ENCODE measurements at regions not wholly inside any gene's neighbourhood (a gene's known extent, or its start where the extent isn't known, plus 50 kb on each side); places are given as distances from the start of the nearest gene placed in this dataset.

DNA sequence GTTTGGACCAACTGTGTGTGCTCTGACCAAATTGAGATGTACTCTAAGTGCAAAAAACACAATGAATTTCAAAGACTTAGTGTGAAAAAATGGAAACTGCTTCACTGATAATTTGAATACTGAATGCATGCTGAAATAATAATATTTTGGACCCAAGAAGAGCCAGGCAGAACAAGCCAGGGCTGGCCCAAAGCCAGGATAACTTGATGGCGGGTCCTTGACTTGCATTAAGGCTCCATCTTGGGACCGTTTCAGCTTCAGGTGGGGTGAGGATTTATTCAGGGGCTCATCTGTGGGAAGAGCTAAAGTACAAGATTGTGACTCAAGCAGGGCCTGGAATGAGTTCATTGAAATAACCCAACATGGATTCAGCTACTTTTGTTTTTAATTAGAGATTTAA, 921.9 kb downstream of the QKI start:
- intact Hi-C loops (cut with micrococcal nuclease; ENCODE audit: unreplicated experiment): no loop called here
- Mint-ChIP-seq H3K27ac (ENCODE audit: unreplicated experiment) (no peak overlapping the region), H3K4me3 (ENCODE audit: low read depth, unreplicated experiment) (no peak overlapping the region), H3K4me1 (ENCODE audit: low read depth, unreplicated experiment) (no peaks in the 10 kb centered on the region), H3K36me3 (ENCODE audit: insufficient read depth, unreplicated experiment) (no peaks in the 10 kb centered on the region), H3K27me3 (ENCODE audit: unreplicated experiment) (no peaks in the 10 kb centered on the region), H3K9me3 (ENCODE audit: low read depth, unreplicated experiment) (no peaks in the 10 kb centered on the region)
- DNase-seq: no peak
- TF ChIP-seq, protein P1, sequence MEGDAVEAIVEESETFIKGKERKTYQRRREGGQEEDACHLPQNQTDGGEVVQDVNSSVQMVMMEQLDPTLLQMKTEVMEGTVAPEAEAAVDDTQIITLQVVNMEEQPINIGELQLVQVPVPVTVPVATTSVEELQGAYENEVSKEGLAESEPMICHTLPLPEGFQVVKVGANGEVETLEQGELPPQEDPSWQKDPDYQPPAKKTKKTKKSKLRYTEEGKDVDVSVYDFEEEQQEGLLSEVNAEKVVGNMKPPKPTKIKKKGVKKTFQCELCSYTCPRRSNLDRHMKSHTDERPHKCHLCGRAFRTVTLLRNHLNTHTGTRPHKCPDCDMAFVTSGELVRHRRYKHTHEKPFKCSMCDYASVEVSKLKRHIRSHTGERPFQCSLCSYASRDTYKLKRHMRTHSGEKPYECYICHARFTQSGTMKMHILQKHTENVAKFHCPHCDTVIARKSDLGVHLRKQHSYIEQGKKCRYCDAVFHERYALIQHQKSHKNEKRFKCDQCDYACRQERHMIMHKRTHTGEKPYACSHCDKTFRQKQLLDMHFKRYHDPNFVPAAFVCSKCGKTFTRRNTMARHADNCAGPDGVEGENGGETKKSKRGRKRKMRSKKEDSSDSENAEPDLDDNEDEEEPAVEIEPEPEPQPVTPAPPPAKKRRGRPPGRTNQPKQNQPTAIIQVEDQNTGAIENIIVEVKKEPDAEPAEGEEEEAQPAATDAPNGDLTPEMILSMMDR (IDR thresholded peaks at IDR 0.05; ENCODE audit: unreplicated experiment): no peak
- no TSS peak for BruUV-seq (replicated peaks)
- CTCF ChIA-PET: no interaction called here

- no peak for DNase-seq
- no peaks in the 10 kb centered on the region for H3K4me1 Mint-ChIP-seq (ENCODE audit: low read depth, unreplicated experiment)
- TF ChIP-seq, protein P1 (IDR thresholded peaks at IDR 0.05; ENCODE audit: unreplicated experiment): no peak
- H3K9me3 Mint-ChIP-seq (ENCODE audit: low read depth, unreplicated experiment): no peaks in the 10 kb centered on the region
- intact Hi-C loops (cut with micrococcal nuclease; ENCODE audit: unreplicated experiment): no loop called here
- BruUV-seq (replicated peaks): no TSS peak
- H3K27me3 Mint-ChIP-seq (ENCODE audit: unreplicated experiment): no peaks in the 10 kb centered on the region
- CTCF ChIA-PET: no interaction called here
- no peak overlapping the region for H3K27ac Mint-ChIP-seq (ENCODE audit: unreplicated experiment)
- H3K36me3 Mint-ChIP-seq (ENCODE audit: insufficient read depth, unreplicated experiment): no peaks in the 10 kb centered on the region
- no peak overlapping the region for H3K4me3 Mint-ChIP-seq (ENCODE audit: low read depth, unreplicated experiment)
Observed at GRCh38 chr6:164331026-164331425, 916.5 kb downstream of the QKI start.

DNA sequence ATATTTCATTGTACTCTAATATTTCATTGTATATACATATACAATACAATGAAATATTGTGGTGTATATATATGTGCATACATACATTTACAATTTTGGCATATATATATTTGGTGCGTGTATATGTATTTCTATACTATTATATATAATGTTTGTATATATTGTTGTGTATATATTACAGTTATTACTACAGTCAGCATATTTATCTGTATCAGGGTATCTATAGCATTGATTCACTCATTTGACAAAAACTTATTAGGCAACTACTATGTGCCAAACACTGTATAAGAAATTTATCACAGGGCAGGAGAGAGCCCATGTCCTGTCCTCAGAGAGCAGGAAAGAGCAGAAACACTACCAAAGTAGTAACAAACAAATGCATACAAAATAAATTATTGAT, 910.6 kb downstream of the QKI start:
- TF ChIP-seq, protein P1 (IDR thresholded peaks at IDR 0.05; ENCODE audit: unreplicated experiment): no peak
- no peak for DNase-seq
- H3K9me3 Mint-ChIP-seq (ENCODE audit: low read depth, unreplicated experiment): no peaks in the 10 kb centered on the region
- CTCF ChIA-PET: no interaction called here
- H3K4me3 Mint-ChIP-seq (ENCODE audit: low read depth, unreplicated experiment): no peak overlapping the region
- no peaks in the 10 kb centered on the region for H3K36me3 Mint-ChIP-seq (ENCODE audit: insufficient read depth, unreplicated experiment)
- H3K4me1 Mint-ChIP-seq (ENCODE audit: low read depth, unreplicated experiment): peaks cover 13% of the 10 kb centered on the region
- no peak overlapping the region for H3K27ac Mint-ChIP-seq (ENCODE audit: unreplicated experiment)
- BruUV-seq (replicated peaks): no TSS peak
- H3K27me3 Mint-ChIP-seq (ENCODE audit: unreplicated experiment): no peaks in the 10 kb centered on the region
- intact Hi-C loops (cut with micrococcal nuclease; ENCODE audit: unreplicated experiment): no loop called here

DNA sequence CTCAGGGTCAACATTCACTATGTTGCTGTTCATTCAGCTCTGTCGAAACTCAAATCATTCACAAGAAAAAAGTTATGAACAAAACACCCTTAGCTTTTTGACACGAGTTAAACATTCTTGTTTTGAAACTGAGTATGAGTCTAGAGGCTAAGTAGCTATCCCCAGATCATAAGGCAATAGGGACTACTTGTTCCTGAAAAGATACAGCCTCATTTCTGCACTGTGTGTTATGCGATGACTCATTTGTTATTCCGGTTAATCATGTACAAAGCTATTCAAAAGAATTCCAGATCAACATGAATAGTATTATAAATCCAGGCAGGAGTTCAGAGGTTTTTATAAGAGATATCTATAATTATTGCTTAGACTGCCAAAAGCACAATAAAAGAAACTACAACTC, 908.0 kb downstream of the QKI start:
- CTCF ChIA-PET: no interaction called here
- intact Hi-C loops (cut with micrococcal nuclease; ENCODE audit: unreplicated experiment): no loop called here
- TF ChIP-seq, protein P1 (IDR thresholded peaks at IDR 0.05; ENCODE audit: unreplicated experiment): no peak
- Mint-ChIP-seq H3K9me3 (ENCODE audit: low read depth, unreplicated experiment) (no peaks in the 10 kb centered on the region), H3K4me3 (ENCODE audit: low read depth, unreplicated experiment) (no peak overlapping the region), H3K27me3 (ENCODE audit: unreplicated experiment) (no peaks in the 10 kb centered on the region), H3K36me3 (ENCODE audit: insufficient read depth, unreplicated experiment) (no peaks in the 10 kb centered on the region), H3K4me1 (ENCODE audit: low read depth, unreplicated experiment) (peaks cover 13% of the 10 kb centered on the region), H3K27ac (ENCODE audit: unreplicated experiment) (no peak overlapping the region)
- no TSS peak for BruUV-seq (replicated peaks)
- DNase-seq: no peak

DNA sequence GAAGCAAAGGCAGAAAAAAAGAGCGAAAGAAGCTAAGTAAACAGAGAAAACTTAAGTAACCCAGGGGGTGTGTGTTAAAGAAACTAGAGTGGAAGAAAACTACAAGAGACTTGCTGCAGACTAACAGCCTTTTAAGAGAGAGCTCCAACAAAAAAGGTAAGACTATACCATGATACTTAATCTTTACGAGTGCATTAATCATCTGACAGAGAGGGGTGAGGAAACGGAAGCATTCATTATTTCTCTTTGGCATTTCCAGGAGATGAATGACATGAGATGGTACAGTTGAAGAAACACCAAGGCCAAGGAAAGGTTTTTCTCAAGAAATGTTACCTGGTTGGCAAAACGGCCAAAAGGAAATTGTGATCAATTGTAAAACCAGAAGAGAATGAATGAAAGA, 906.8 kb downstream of the QKI start:
- no TSS peak for BruUV-seq (replicated peaks)
- Mint-ChIP-seq H3K9me3 (ENCODE audit: low read depth, unreplicated experiment) (no peaks in the 10 kb centered on the region), H3K4me3 (ENCODE audit: low read depth, unreplicated experiment) (peak overlapping the region; percentile 3), H3K27ac (ENCODE audit: unreplicated experiment) (peak overlapping the region; percentile 10), H3K4me1 (ENCODE audit: low read depth, unreplicated experiment) (peaks cover 13% of the 10 kb centered on the region), H3K36me3 (ENCODE audit: insufficient read depth, unreplicated experiment) (no peaks in the 10 kb centered on the region), H3K27me3 (ENCODE audit: unreplicated experiment) (no peaks in the 10 kb centered on the region)
- CTCF ChIA-PET: no interaction called here
- DNase-seq: no peak
- TF ChIP-seq, protein P1 (IDR thresholded peaks at IDR 0.05; ENCODE audit: unreplicated experiment): no peak
- intact Hi-C loops (cut with micrococcal nuclease; ENCODE audit: unreplicated experiment): no loop called here
